Calu3 (cell line): ENCODE measurements at regions not wholly inside any gene's neighbourhood (a gene's known extent, or its start where the extent isn't known, plus 50 kb on each side); places are given as distances from the start of the nearest gene placed in this dataset.

Experiments used
- BruUV-seq: library from RNA; stranded (reverse); fragments of 400-500 nt; replicated peaks from 2 replicates; lab custom pipeline; 2021; lab: Mats Ljungman, UMichigan
- CTCF ChIA-PET: fragments of 300-600 bp; sonication (Branson Sonifier 250); formaldehyde crosslinking; loops from one replicate; lab custom pipeline; 2022; ENCODE audit warnings: antibody characterized with exemption; lab: Charles Lee
- DNase-seq: peaks from one replicate; pipeline ENCODE4 v3.0.0; 2022
- H3K27ac Mint-ChIP-seq: one replicate; pipeline ENCODE4 v1.8.0; 2022; ENCODE audit warnings: mixed read lengths; ENCODE audit not compliant: unreplicated experiment
- H3K27me3 Mint-ChIP-seq: one replicate; pipeline ENCODE4 v1.8.0; 2022; ENCODE audit warnings: mixed read lengths; ENCODE audit not compliant: unreplicated experiment
- H3K36me3 Mint-ChIP-seq: one replicate; pipeline ENCODE4 v1.8.0; 2022; ENCODE audit warnings: mild to moderate bottlenecking, moderate library complexity, mixed read lengths; ENCODE audit not compliant: insufficient read depth, unreplicated experiment
- H3K4me1 Mint-ChIP-seq: one replicate; pipeline ENCODE4 v1.8.0; 2022; ENCODE audit warnings: mild to moderate bottlenecking, low read depth, mixed read lengths; ENCODE audit not compliant: unreplicated experiment
- H3K4me3 Mint-ChIP-seq: one replicate; pipeline ENCODE4 v1.8.0; 2022; ENCODE audit warnings: mild to moderate bottlenecking, low read depth, moderate library complexity, mixed read lengths; ENCODE audit not compliant: unreplicated experiment
- H3K9me3 Mint-ChIP-seq: one replicate; pipeline ENCODE4 v1.8.0; 2022; ENCODE audit warnings: low read depth, mixed read lengths; ENCODE audit not compliant: unreplicated experiment
- CTCF ChIP-seq: fragments of 200-600 bp; IDR thresholded peaks from one replicate; pipeline ENCODE4 v1.8.0; 2022; ENCODE audit warnings: antibody characterized with exemption; ENCODE audit not compliant: unreplicated experiment
- intact Hi-C: fragments of 100-400 bp; cut with micrococcal nuclease; formaldehyde crosslinking; loops from one replicate; pipeline ENCODE4 v1.10.0; 2022; ENCODE audit not compliant: unreplicated experiment

GRCh38 chr13:76440568-76440967 is 445.6 kb downstream of the KCTD12 start:
- H3K27ac Mint-ChIP-seq: no peak overlapping the region
- no peak overlapping the region for H3K4me3 Mint-ChIP-seq
- H3K4me1 Mint-ChIP-seq: no peaks in the 10 kb centered on the region
- no peak for TF ChIP-seq CTCF
- no peak for DNase-seq
- no peaks in the 10 kb centered on the region for H3K36me3 Mint-ChIP-seq
- H3K27me3 Mint-ChIP-seq: no peaks in the 10 kb centered on the region
- BruUV-seq: no TSS peak
- no peaks in the 10 kb centered on the region for H3K9me3 Mint-ChIP-seq
- CTCF ChIA-PET: no interaction called here
- intact Hi-C loops: no loop called here

- H3K9me3 Mint-ChIP-seq: no peaks in the 10 kb centered on the region
- DNase-seq: no peak
- intact Hi-C loops: no loop called here
- H3K4me3 Mint-ChIP-seq: no peak overlapping the region
- CTCF ChIA-PET: no interaction called here
- TF ChIP-seq CTCF: no peak
- no peaks in the 10 kb centered on the region for H3K36me3 Mint-ChIP-seq
- no peaks in the 10 kb centered on the region for H3K27me3 Mint-ChIP-seq
- no peak overlapping the region for H3K27ac Mint-ChIP-seq
- H3K4me1 Mint-ChIP-seq: no peaks in the 10 kb centered on the region
- BruUV-seq: no TSS peak
Measured at GRCh38 chr13:76439546-76439945, 446.7 kb downstream of the KCTD12 start.

GRCh38 chr13:76438050-76438449 is 448.2 kb downstream of the KCTD12 start:
- Mint-ChIP-seq H3K4me3 (no peak overlapping the region), H3K36me3 (no peaks in the 10 kb centered on the region)
- CTCF ChIA-PET: interaction anchor here (0.6 kb wide), 1 partner anchor 579 kb away, joined by 4 read pairs; no protein-coding TSS in a partner anchor

GRCh38 chr13:76425935-76426334 is 460.3 kb downstream of the KCTD12 start:
- Mint-ChIP-seq H3K27me3 (no peaks in the 10 kb centered on the region), H3K27ac (no peak overlapping the region), H3K4me1 (no peaks in the 10 kb centered on the region), H3K9me3 (no peaks in the 10 kb centered on the region), H3K4me3 (no peak overlapping the region), H3K36me3 (no peaks in the 10 kb centered on the region)
- intact Hi-C loops: no loop called here
- TF ChIP-seq CTCF: no peak
- CTCF ChIA-PET: no interaction called here
- DNase-seq: no peak
- BruUV-seq: no TSS peak

More at GRCh38 chr13:76438050-76438449, 448.2 kb downstream of the KCTD12 start:
- intact Hi-C loops: no loop called here
- no peak overlapping the region for H3K27ac Mint-ChIP-seq
- H3K27me3 Mint-ChIP-seq: no peaks in the 10 kb centered on the region
- no peaks in the 10 kb centered on the region for H3K4me1 Mint-ChIP-seq
- BruUV-seq: no TSS peak
- no peak for TF ChIP-seq CTCF
- DNase-seq: no peak
- no peaks in the 10 kb centered on the region for H3K9me3 Mint-ChIP-seq
